ENCODE measurements at regions not wholly inside any gene's neighbourhood (a gene's known extent, or its start where the extent isn't known, plus 50 kb on each side); places are given as distances from the start of the nearest gene placed in this dataset.

GRCh38 chr6:93728150-93728549 is 308.8 kb upstream of the EPHA7 start:
- peaks cover 12% of the 10 kb centered on the region for H3K4me1 ChIP-seq (ENCODE audit: control insufficient read depth, insufficient read depth, low read length, unreplicated experiment)
- no peaks in the 10 kb centered on the region for H3K79me2 ChIP-seq (ENCODE audit: control insufficient read depth, insufficient read depth, low read length, unreplicated experiment)
- no peak overlapping the region for H3K27ac ChIP-seq (ENCODE audit: low read depth, low read length)
- no peak overlapping the region for H2AFZ ChIP-seq (ENCODE audit: low read length, unreplicated experiment)
- no peak overlapping the region for H3K4me3 ChIP-seq (ENCODE audit: low read depth, low read length)
- H3K36me3 ChIP-seq (ENCODE audit: insufficient read depth, low read length) = no peaks in the 10 kb centered on the region
- no peaks in the 10 kb centered on the region for H3K27me3 ChIP-seq (ENCODE audit: insufficient read depth, low read length)

GRCh38 chr6:93727447-93727846 is 308.1 kb upstream of the EPHA7 start:
- no peak overlapping the region for H3K4me3 ChIP-seq (ENCODE audit: low read depth, low read length)
- H2AFZ ChIP-seq (ENCODE audit: low read length, unreplicated experiment) = no peak overlapping the region
- no peak overlapping the region for H3K27ac ChIP-seq (ENCODE audit: low read depth, low read length)
- H3K27me3 ChIP-seq (ENCODE audit: insufficient read depth, low read length) = no peaks in the 10 kb centered on the region
- no peaks in the 10 kb centered on the region for H3K79me2 ChIP-seq (ENCODE audit: control insufficient read depth, insufficient read depth, low read length, unreplicated experiment)
- H3K36me3 ChIP-seq (ENCODE audit: insufficient read depth, low read length) = no peaks in the 10 kb centered on the region
- peaks cover 12% of the 10 kb centered on the region for H3K4me1 ChIP-seq (ENCODE audit: control insufficient read depth, insufficient read depth, low read length, unreplicated experiment)

DNA sequence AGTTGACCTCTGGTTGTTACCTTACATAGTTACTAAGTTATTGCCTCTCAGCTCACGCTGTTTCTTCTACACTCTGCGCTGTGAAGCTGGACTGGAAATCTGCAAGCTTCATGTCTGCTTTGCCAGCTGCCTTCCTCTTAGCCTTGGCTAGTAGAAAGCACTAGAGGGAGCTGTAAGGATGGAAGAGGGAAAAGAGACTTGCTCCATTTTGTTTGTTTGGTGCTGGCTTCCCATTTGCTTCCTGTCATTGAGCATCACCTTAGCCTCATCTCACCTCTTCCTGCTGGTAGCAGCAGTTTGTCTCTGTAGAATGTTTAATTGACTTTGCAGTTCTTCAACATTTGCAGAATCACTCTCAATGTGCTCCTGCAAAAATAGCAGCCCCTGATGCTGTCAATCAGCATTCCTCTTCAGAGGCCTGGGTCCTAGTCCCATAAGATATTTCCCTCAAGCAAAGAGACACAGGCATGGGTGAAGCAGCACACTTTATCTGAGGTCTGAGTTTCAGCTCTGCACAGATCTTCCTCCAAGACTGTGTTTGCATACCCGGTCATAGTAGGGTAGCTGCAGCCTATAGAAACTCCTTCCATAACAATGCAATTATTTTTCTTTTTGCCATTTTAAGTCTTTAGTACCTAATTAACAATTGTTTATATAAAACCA is 302.2 kb upstream of the EPHA7 start:
- H3K27me3 ChIP-seq (ENCODE audit: insufficient read depth, low read length) = no peaks in the 10 kb centered on the region
- peaks cover 12% of the 10 kb centered on the region for H3K4me1 ChIP-seq (ENCODE audit: control insufficient read depth, insufficient read depth, low read length, unreplicated experiment)
- no peaks in the 10 kb centered on the region for H3K36me3 ChIP-seq (ENCODE audit: insufficient read depth, low read length)
- H3K27ac ChIP-seq (ENCODE audit: low read depth, low read length) = no peak overlapping the region
- peak overlapping the region; percentile 6 for H2AFZ ChIP-seq (ENCODE audit: low read length, unreplicated experiment)
- no peak overlapping the region for H3K4me3 ChIP-seq (ENCODE audit: low read depth, low read length)
- no peaks in the 10 kb centered on the region for H3K79me2 ChIP-seq (ENCODE audit: control insufficient read depth, insufficient read depth, low read length, unreplicated experiment)

- Histone ChIP-seq H2AFZ (ENCODE audit: low read length, unreplicated experiment) (no peak overlapping the region), H3K27me3 (ENCODE audit: insufficient read depth, low read length) (no peaks in the 10 kb centered on the region), H3K27ac (ENCODE audit: low read depth, low read length) (no peak overlapping the region), H3K4me1 (ENCODE audit: control insufficient read depth, insufficient read depth, low read length, unreplicated experiment) (no peaks in the 10 kb centered on the region), H3K36me3 (ENCODE audit: insufficient read depth, low read length) (no peaks in the 10 kb centered on the region), H3K79me2 (ENCODE audit: control insufficient read depth, insufficient read depth, low read length, unreplicated experiment) (no peaks in the 10 kb centered on the region), H3K4me3 (ENCODE audit: low read depth, low read length) (no peak overlapping the region)
These were observed 294.6 kb upstream of the EPHA7 start for GRCh38 chr6:93713974-93714373.

- Histone ChIP-seq H3K27ac (ENCODE audit: low read depth, low read length) (no peak overlapping the region), H2AFZ (ENCODE audit: low read length, unreplicated experiment) (peak overlapping the region; percentile 17), H3K27me3 (ENCODE audit: insufficient read depth, low read length) (no peaks in the 10 kb centered on the region), H3K4me1 (ENCODE audit: control insufficient read depth, insufficient read depth, low read length, unreplicated experiment) (peaks cover 10% of the 10 kb centered on the region), H3K36me3 (ENCODE audit: insufficient read depth, low read length) (no peaks in the 10 kb centered on the region), H3K79me2 (ENCODE audit: control insufficient read depth, insufficient read depth, low read length, unreplicated experiment) (no peaks in the 10 kb centered on the region), H3K4me3 (ENCODE audit: low read depth, low read length) (no peak overlapping the region)
These were observed 284.1 kb upstream of the EPHA7 start for GRCh38 chr6:93703431-93703830.

DNA sequence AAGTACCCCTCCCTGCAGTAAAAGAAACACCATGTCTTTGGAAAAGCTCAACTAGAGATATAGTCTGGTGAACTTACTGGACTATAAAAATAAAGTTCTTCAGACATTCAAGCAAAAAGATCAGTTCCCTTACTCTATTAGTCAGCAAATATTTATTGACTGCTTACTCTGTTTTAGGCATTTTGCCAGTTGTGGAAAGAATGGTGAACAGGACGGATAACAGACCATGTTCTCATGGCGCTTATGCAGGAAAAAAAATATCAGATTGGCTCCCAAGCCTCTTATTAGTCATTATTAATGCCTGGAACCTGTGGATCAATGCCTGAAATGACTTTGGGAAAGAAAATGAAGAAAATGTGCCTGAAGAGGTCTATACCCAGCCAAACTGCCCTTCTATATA is 282.2 kb upstream of the EPHA7 start:
- Histone ChIP-seq H3K4me1 (ENCODE audit: control insufficient read depth, insufficient read depth, low read length, unreplicated experiment) (peaks cover 10% of the 10 kb centered on the region), H3K4me3 (ENCODE audit: low read depth, low read length) (no peak overlapping the region), H3K27me3 (ENCODE audit: insufficient read depth, low read length) (no peaks in the 10 kb centered on the region), H3K36me3 (ENCODE audit: insufficient read depth, low read length) (no peaks in the 10 kb centered on the region), H3K27ac (ENCODE audit: low read depth, low read length) (no peak overlapping the region), H2AFZ (ENCODE audit: low read length, unreplicated experiment) (no peak overlapping the region), H3K79me2 (ENCODE audit: control insufficient read depth, insufficient read depth, low read length, unreplicated experiment) (no peaks in the 10 kb centered on the region)

DNA sequence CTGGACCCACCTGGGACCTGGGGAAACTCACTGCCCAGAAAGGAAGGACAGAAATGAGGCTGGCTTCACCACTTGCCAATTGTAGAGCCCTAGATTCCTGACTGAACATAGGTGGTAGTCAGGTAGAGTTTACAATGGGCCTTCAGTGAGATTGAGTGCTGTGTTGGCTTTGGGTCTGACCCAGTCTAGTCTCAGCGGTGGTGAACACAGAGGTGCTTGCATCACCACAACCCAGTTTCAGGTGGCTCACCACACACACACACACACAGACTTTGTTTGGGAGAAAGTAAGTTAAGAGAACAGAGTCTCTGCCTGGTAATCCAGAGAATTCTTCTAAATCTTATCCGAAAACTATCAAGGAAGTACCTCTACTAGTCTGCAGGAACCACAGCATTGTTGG is 266.1 kb upstream of the EPHA7 start:
- Histone ChIP-seq H3K4me3 (ENCODE audit: low read depth, low read length) (no peak overlapping the region), H2AFZ (ENCODE audit: low read length, unreplicated experiment) (no peak overlapping the region), H3K4me1 (ENCODE audit: control insufficient read depth, insufficient read depth, low read length, unreplicated experiment) (no peaks in the 10 kb centered on the region), H3K79me2 (ENCODE audit: control insufficient read depth, insufficient read depth, low read length, unreplicated experiment) (no peaks in the 10 kb centered on the region), H3K36me3 (ENCODE audit: insufficient read depth, low read length) (no peaks in the 10 kb centered on the region), H3K27ac (ENCODE audit: low read depth, low read length) (no peak overlapping the region), H3K27me3 (ENCODE audit: insufficient read depth, low read length) (no peaks in the 10 kb centered on the region)

DNA sequence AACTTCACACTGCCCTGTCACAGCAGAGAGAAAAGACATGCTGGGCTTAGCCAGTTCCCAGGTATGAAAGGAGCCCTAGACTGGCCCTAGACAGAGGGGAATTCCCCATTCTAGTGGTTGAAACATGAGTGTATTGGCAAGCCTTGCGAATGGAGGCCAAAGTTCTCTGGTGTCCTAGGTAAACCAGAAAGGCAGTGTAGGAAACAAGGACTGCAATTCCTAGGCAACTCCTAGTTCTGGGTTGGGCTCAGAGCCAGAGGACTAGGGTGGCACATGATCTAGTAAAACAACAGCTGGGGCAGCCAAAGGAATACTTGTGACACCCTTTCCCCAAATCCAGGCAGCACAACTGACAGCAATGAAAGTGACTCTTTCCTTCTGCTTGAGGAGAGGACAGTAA is 265.0 kb upstream of the EPHA7 start:
- Histone ChIP-seq H3K27ac (ENCODE audit: low read depth, low read length) (no peak overlapping the region), H3K36me3 (ENCODE audit: insufficient read depth, low read length) (no peaks in the 10 kb centered on the region)

DNA sequence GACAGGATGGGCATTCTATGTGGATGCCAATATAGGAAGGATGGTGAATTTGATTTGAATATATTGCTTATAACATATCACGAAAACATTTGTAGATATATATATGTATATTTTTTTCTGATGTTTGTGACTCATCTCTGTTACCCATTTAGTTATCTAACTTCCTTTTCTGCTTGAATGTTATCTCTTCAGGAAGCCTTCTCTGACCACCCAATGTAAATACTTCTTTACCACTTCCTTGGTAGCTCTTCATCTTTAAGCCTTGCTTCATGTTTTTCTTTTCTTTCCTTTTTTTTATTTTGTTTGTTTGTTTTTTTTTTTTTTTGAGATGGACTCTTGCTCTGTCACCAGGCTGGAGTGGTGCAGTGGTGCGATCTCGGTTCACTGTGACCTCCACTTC is 260.5 kb upstream of the EPHA7 start:
- Histone ChIP-seq H2AFZ (ENCODE audit: low read length, unreplicated experiment) (no peak overlapping the region), H3K27ac (ENCODE audit: low read depth, low read length) (no peak overlapping the region)

More for the DNA sequence above, 265.0 kb upstream of the EPHA7 start:
- Histone ChIP-seq H3K4me1 (ENCODE audit: control insufficient read depth, insufficient read depth, low read length, unreplicated experiment) (peaks cover 3% of the 10 kb centered on the region), H3K4me3 (ENCODE audit: low read depth, low read length) (no peak overlapping the region), H2AFZ (ENCODE audit: low read length, unreplicated experiment) (no peak overlapping the region), H3K79me2 (ENCODE audit: control insufficient read depth, insufficient read depth, low read length, unreplicated experiment) (no peaks in the 10 kb centered on the region), H3K27me3 (ENCODE audit: insufficient read depth, low read length) (no peaks in the 10 kb centered on the region)

GRCh38 chr6:93678841-93679454 is 259.6 kb upstream of the EPHA7 start:
- Histone ChIP-seq H3K36me3 (ENCODE audit: insufficient read depth, low read length) (no peaks in the 10 kb centered on the region), H3K4me1 (ENCODE audit: control insufficient read depth, insufficient read depth, low read length, unreplicated experiment) (peaks cover 27% of the 10 kb centered on the region), H3K4me3 (ENCODE audit: low read depth, low read length) (peak overlapping the region; percentile 73), H3K27ac (ENCODE audit: low read depth, low read length) (no peak overlapping the region), H3K79me2 (ENCODE audit: control insufficient read depth, insufficient read depth, low read length, unreplicated experiment) (no peaks in the 10 kb centered on the region), H2AFZ (ENCODE audit: low read length, unreplicated experiment) (peak overlapping the region; percentile 77), H3K27me3 (ENCODE audit: insufficient read depth, low read length) (no peaks in the 10 kb centered on the region)

More for the DNA sequence above, 260.5 kb upstream of the EPHA7 start:
- no peaks in the 10 kb centered on the region for H3K36me3 ChIP-seq (ENCODE audit: insufficient read depth, low read length)
- no peaks in the 10 kb centered on the region for H3K27me3 ChIP-seq (ENCODE audit: insufficient read depth, low read length)
- H3K79me2 ChIP-seq (ENCODE audit: control insufficient read depth, insufficient read depth, low read length, unreplicated experiment) = no peaks in the 10 kb centered on the region
- H3K4me1 ChIP-seq (ENCODE audit: control insufficient read depth, insufficient read depth, low read length, unreplicated experiment) = peaks cover 27% of the 10 kb centered on the region
- H3K4me3 ChIP-seq (ENCODE audit: low read depth, low read length) = no peak overlapping the region

GRCh38 chr6:93677264-93677965 is 258.1 kb upstream of the EPHA7 start:
- H3K4me3 ChIP-seq (ENCODE audit: low read depth, low read length) = no peak overlapping the region
- H3K4me1 ChIP-seq (ENCODE audit: control insufficient read depth, insufficient read depth, low read length, unreplicated experiment) = peaks cover 27% of the 10 kb centered on the region
- no peaks in the 10 kb centered on the region for H3K27me3 ChIP-seq (ENCODE audit: insufficient read depth, low read length)
- no peaks in the 10 kb centered on the region for H3K36me3 ChIP-seq (ENCODE audit: insufficient read depth, low read length)
- H3K79me2 ChIP-seq (ENCODE audit: control insufficient read depth, insufficient read depth, low read length, unreplicated experiment) = no peaks in the 10 kb centered on the region
- no peak overlapping the region for H3K27ac ChIP-seq (ENCODE audit: low read depth, low read length)
- no peak overlapping the region for H2AFZ ChIP-seq (ENCODE audit: low read length, unreplicated experiment)

Data from ACC112 (cell line).